GM23338 (cell line): ENCODE measurements at regions not wholly inside any gene's neighbourhood (a gene's known extent, or its start where the extent isn't known, plus 50 kb on each side); places are given as distances from the start of the nearest gene placed in this dataset.

Experiments
- ATAC-seq: fragments of 200-7000 bp; cut with Tn5 transposase; 3 replicates; pipeline ENCODE4 v1.9.1; 2020
- DNase-seq: peaks from one replicate; pipeline ENCODE4 v3.0.0-alpha.2; 2015; ENCODE audit warnings: low spot score
- H2AFZ ChIP-seq: fragments of 200-600 bp; sonication (generic); 2 replicates; pipeline ENCODE4 v1.8.0; 2016; ENCODE audit warnings: antibody characterized with exemption, mild to moderate bottlenecking, moderate library complexity
- H3F3A ChIP-seq: fragments of 200-600 bp; sonication (generic); replicated peaks from 2 replicates; pipeline ENCODE4 v1.8.0; 2017; ENCODE audit warnings: antibody characterized with exemption, mixed run types, low read depth
- H3K27ac ChIP-seq: fragments of 200-600 bp; sonication (generic); 2 replicates; pipeline ENCODE4 v1.6.1; 2016; ENCODE audit warnings: low read depth
- H3K27me3 ChIP-seq: fragments of 200-600 bp; sonication (generic); 2 replicates; pipeline ENCODE4 v1.8.0; 2016; ENCODE audit warnings: mild to moderate bottlenecking, mixed run types, moderate library complexity; ENCODE audit not compliant: insufficient read depth
- H3K36me3 ChIP-seq: fragments of 200-600 bp; sonication (generic); 2 replicates; pipeline ENCODE4 v1.8.0; 2016; ENCODE audit warnings: mild to moderate bottlenecking; ENCODE audit not compliant: insufficient read depth
- H3K4me1 ChIP-seq: fragments of 200-600 bp; sonication (generic); 2 replicates; pipeline ENCODE4 v1.8.0; 2016; ENCODE audit warnings: mild to moderate bottlenecking, moderate library complexity; ENCODE audit not compliant: insufficient read depth
- H3K4me2 ChIP-seq: fragments of 200-600 bp; sonication (generic); 2 replicates; pipeline ENCODE4 v1.7.1; 2017; ENCODE audit warnings: mixed run types
- H3K4me3 ChIP-seq: fragments of 200-600 bp; sonication (generic); 2 replicates; pipeline ENCODE4 v1.6.1; 2016; ENCODE audit warnings: mixed run types
- H3K79me2 ChIP-seq: fragments of 200-600 bp; sonication (generic); replicated peaks from 2 replicates; pipeline ENCODE4 v1.8.0; 2017; ENCODE audit warnings: mild to moderate bottlenecking; ENCODE audit not compliant: insufficient read depth
- H3K9me2 ChIP-seq: fragments of 200-600 bp; sonication (generic); 2 replicates; pipeline ENCODE4 v1.8.0; 2017; ENCODE audit not compliant: insufficient read depth
- H4K20me1 ChIP-seq: fragments of 200-600 bp; sonication (generic); replicated peaks from 2 replicates; pipeline ENCODE4 v1.8.0; 2017; ENCODE audit warnings: mild to moderate bottlenecking; ENCODE audit not compliant: insufficient read depth
- H3K27ac Mint-ChIP-seq: 2 replicates; pipeline ENCODE4 v1.8.0; 2020; ENCODE audit warnings: inconsistent platforms, mild to moderate bottlenecking, moderate library complexity, mixed read lengths
- H3K27me3 Mint-ChIP-seq: 3 replicates; pipeline ENCODE4 v1.8.0; 2022; ENCODE audit warnings: low read depth, mild to moderate bottlenecking, moderate library complexity, mixed read lengths, inconsistent platforms; ENCODE audit not compliant: insufficient read depth, poor library complexity
- H3K36me3 Mint-ChIP-seq: 3 replicates; pipeline ENCODE4 v1.8.0; 2021; ENCODE audit warnings: low read depth, mild to moderate bottlenecking, inconsistent platforms, moderate library complexity, mixed read lengths
- H3K4me1 Mint-ChIP-seq: 3 replicates; pipeline ENCODE4 v1.8.0; 2020; ENCODE audit warnings: mild to moderate bottlenecking, inconsistent platforms, mixed read lengths
- H3K4me3 Mint-ChIP-seq: 3 replicates; pipeline ENCODE4 v1.8.0; 2021; ENCODE audit warnings: moderate library complexity, mild to moderate bottlenecking, inconsistent platforms, mixed read lengths
- H3K9me3 Mint-ChIP-seq: 3 replicates; pipeline ENCODE4 v1.8.0; 2020; ENCODE audit warnings: moderate library complexity, mild to moderate bottlenecking, inconsistent platforms, mixed read lengths
- CREB1 ChIP-seq: fragments of 250-450 bp; sonication (Bioruptor Pico); IDR thresholded peaks from 2 replicates; pipeline ENCODE4 v1.5.0; 2020; ENCODE audit warnings: low read depth, mild to moderate bottlenecking, moderate library complexity
- ETS1 ChIP-seq: IDR thresholded peaks from 2 replicates; pipeline ENCODE4 v1.6.1; 2016; ENCODE audit warnings: antibody characterized with exemption
- EZH2phosphoT487 ChIP-seq: fragments of 200-600 bp; sonication (generic); IDR thresholded peaks from one replicate; pipeline ENCODE4 v1.8.1; 2018; ENCODE audit warnings: antibody characterized with exemption; ENCODE audit not compliant: unreplicated experiment
- JUNB ChIP-seq: IDR thresholded peaks from one replicate; pipeline ENCODE4 v1.6.1; 2016; ENCODE audit warnings: antibody characterized with exemption; ENCODE audit not compliant: unreplicated experiment
- REST ChIP-seq: IDR thresholded peaks from one replicate; pipeline ENCODE4 v1.6.1; 2018; ENCODE audit warnings: antibody characterized with exemption; ENCODE audit not compliant: unreplicated experiment
- STAT1 ChIP-seq: IDR thresholded peaks from one replicate; pipeline ENCODE4 v1.6.1; 2016; ENCODE audit warnings: antibody characterized with exemption; ENCODE audit not compliant: unreplicated experiment
- ZNF114 ChIP-seq: fragments of 250-450 bp; sonication (Bioruptor Pico); IDR thresholded peaks from 2 replicates; pipeline ENCODE4 v1.5.0; 2020; ENCODE audit warnings: mild to moderate bottlenecking, moderate library complexity
- ZNF331 ChIP-seq: fragments of 250-450 bp; sonication (Bioruptor Pico); IDR thresholded peaks from 2 replicates; pipeline ENCODE4 v1.5.0; 2020; ENCODE audit warnings: low read depth, mild to moderate bottlenecking, moderate library complexity
- ZNF462 ChIP-seq: fragments of 250-450 bp; sonication (Bioruptor Pico); IDR thresholded peaks from 2 replicates; pipeline ENCODE4 v1.5.0; 2020; ENCODE audit warnings: mild to moderate bottlenecking, moderate library complexity

- no peaks in the 10 kb centered on the region for H4K20me1 ChIP-seq
- Mint-ChIP-seq H3K36me3 (no peaks in the 10 kb centered on the region), H3K4me3 (no peak overlapping the region), H3K27ac (no peak overlapping the region), H3K4me1 (peaks cover 11% of the 10 kb centered on the region), H3K9me3 (no peaks in the 10 kb centered on the region), H3K27me3 (peaks cover 10% of the 10 kb centered on the region)
- no peaks in the 10 kb centered on the region for H3K79me2 ChIP-seq
- H3F3A ChIP-seq = no peaks in the 10 kb centered on the region
- no peak for DNase-seq
- no peak overlapping the region for H3K4me3 ChIP-seq
- H3K27me3 ChIP-seq = no peaks in the 10 kb centered on the region
- 0 out of 2 replicates have a peak, but pooled peaks cover 3% of the 10 kb centered on the region for H3K4me1 ChIP-seq
- H3K36me3 ChIP-seq = no peaks in the 10 kb centered on the region
- no peak overlapping the region for H3K4me2 ChIP-seq
- TF ChIP-seq CREB1 (no peak), EZH2phosphoT487 (no peak), ZNF331 (no peak)
- no peak overlapping the region for H3K27ac ChIP-seq
- H2AFZ ChIP-seq = peak overlapping the region; percentile 67; the same call in 1 of the 2 replicates
- ATAC-seq = no peak
- no peaks in the 10 kb centered on the region for H3K9me2 ChIP-seq
Measured at GRCh38 chr1:234716908-234717375, 107.0 kb upstream of the IRF2BP2 start.

- no peak overlapping the region for H3K27ac ChIP-seq
- H3K36me3 Mint-ChIP-seq = no peaks in the 10 kb centered on the region
- no peaks in the 10 kb centered on the region for H4K20me1 ChIP-seq
- peaks cover 8% of the 10 kb centered on the region for H3K4me1 Mint-ChIP-seq
- H3K36me3 ChIP-seq = no peaks in the 10 kb centered on the region
- no peak overlapping the region for H3K4me3 Mint-ChIP-seq
- no peaks in the 10 kb centered on the region for H3K4me1 ChIP-seq
- no peaks in the 10 kb centered on the region for H3K27me3 ChIP-seq
- no peaks in the 10 kb centered on the region for H3K79me2 ChIP-seq
- H3K4me2 ChIP-seq = no peak overlapping the region
- H2AFZ ChIP-seq = no peak overlapping the region
- no peaks in the 10 kb centered on the region for H3K9me2 ChIP-seq
- no peaks in the 10 kb centered on the region for H3K9me3 Mint-ChIP-seq
- no peaks in the 10 kb centered on the region for H3F3A ChIP-seq
- H3K4me3 ChIP-seq = no peak overlapping the region
- H3K27ac Mint-ChIP-seq = no peak overlapping the region
- peaks cover 10% of the 10 kb centered on the region for H3K27me3 Mint-ChIP-seq
- DNase-seq = no peak
- ATAC-seq = no peak
- TF ChIP-seq STAT1 = no peak
- TF ChIP-seq ZNF462 = no peak
- TF ChIP-seq ZNF114 (CRISPR knock-in tag) = no peak
- no peak for TF ChIP-seq EZH2phosphoT487
- no peak for TF ChIP-seq JUNB
- no peak for TF ChIP-seq ETS1
- no peak for TF ChIP-seq REST
Measured at GRCh38 chr1:234715252-234716014, 105.5 kb upstream of the IRF2BP2 start.
